Suprapubic skin (tissue), 4 donors: ENCODE measurements at regions not wholly inside any gene's neighbourhood (a gene's known extent, or its start where the extent isn't known, plus 50 kb on each side); places are given as distances from the start of the nearest gene placed in this dataset.

Experiments used
- CTCF ChIP-seq, 2 donors: fragments of 200-600 bp in 1 of 2; fragments of 450-650 bp in 1 of 2; sonication (generic) in 1 of 2; IDR thresholded peaks; one replicate each; pipeline ENCODE4 v1.5.1; 2016 to 2019; ENCODE audit warnings: antibody characterized with exemption in 2 of 2, mild to moderate bottlenecking in 1 of 2, moderate library complexity in 1 of 2
- EP300 ChIP-seq: sonication (generic); formaldehyde crosslinking; IDR thresholded peaks from one replicate; pipeline ENCODE4 v1.6.1; 2017; ENCODE audit warnings: antibody characterized with exemption
- POLR2A ChIP-seq, 2 donors: fragments of 450-650 bp; IDR thresholded peaks; one replicate each; pipeline ENCODE4 v1.6.1; 2017; ENCODE audit warnings: antibody characterized with exemption in 2 of 2, mild to moderate bottlenecking in 2 of 2, moderate library complexity in 2 of 2
- POLR2AphosphoS5 ChIP-seq, 3 donors: sonication (generic); formaldehyde crosslinking; IDR thresholded peaks; one replicate each; pipeline ENCODE4 v1.6.1; 2017; ENCODE audit warnings: antibody characterized with exemption in 3 of 3

GRCh38 chr2:39593439-39594393, 72.0 kb upstream of the TMEM178A start:
- peak in 1 of 2 donors; percentile 15 for TF ChIP-seq CTCF (IDR thresholded peaks at IDR 0.05)
- no peak for TF ChIP-seq POLR2A (IDR thresholded peaks at IDR 0.05)
- TF ChIP-seq POLR2AphosphoS5 (IDR thresholded peaks at IDR 0.05) = no peak
- TF ChIP-seq EP300 = no peak
